Tibial nerve (tissue), 4 donors: ENCODE measurements at regions not wholly inside any gene's neighbourhood (a gene's known extent, or its start where the extent isn't known, plus 50 kb on each side); places are given as distances from the start of the nearest gene placed in this dataset.

ENCODE experiments used
- CTCF ChIP-seq, 5 experiments: fragments of 200-600 bp in 3 of 5; fragments of 450-650 bp in 2 of 5; sonication (generic) in 3 of 5; IDR thresholded peaks; one replicate each; pipeline ENCODE4 v1.5.1; 2016 to 2019; ENCODE audit warnings: antibody characterized with exemption in 5 of 5, mild to moderate bottlenecking in 3 of 5, moderate library complexity in 2 of 5
- EP300 ChIP-seq, 2 donors: sonication (generic); formaldehyde crosslinking; IDR thresholded peaks; one replicate each; pipeline ENCODE4 v1.6.1; 2017; ENCODE audit warnings: antibody characterized with exemption in 2 of 2, mild to moderate bottlenecking in 1 of 2
- POLR2A ChIP-seq, 2 donors: fragments of 450-650 bp; IDR thresholded peaks; one replicate each; pipeline ENCODE4 v1.6.1; 2017; ENCODE audit warnings: antibody characterized with exemption in 2 of 2, mild to moderate bottlenecking in 2 of 2, moderate library complexity in 2 of 2

- TF ChIP-seq POLR2A (IDR thresholded peaks at IDR 0.05) (no peak), CTCF (IDR thresholded peaks at IDR 0.05) (no peak), EP300 (IDR thresholded peaks at IDR 0.05) (no peak)
Observed at GRCh38 chr7:343864-344607, 54.1 kb downstream of the FOXL3 start.
